Parathyroid adenoma (tissue), 2 donors: ENCODE measurements at regions not wholly inside any gene's neighbourhood (a gene's known extent, or its start where the extent isn't known, plus 50 kb on each side); places are given as distances from the start of the nearest gene placed in this dataset.

Experiments used
- H2AFZ ChIP-seq: fragments of 300-600 bp; sonication (generic); one replicate; pipeline ENCODE4 v1.7.0; 2017; ENCODE audit warnings: antibody characterized with exemption, mild to moderate bottlenecking
- H3K27ac ChIP-seq: fragments of 300-600 bp; sonication (generic); one replicate; pipeline ENCODE4 v1.7.0; 2017
- H3K27me3 ChIP-seq: fragments of 300-600 bp; sonication (generic); one replicate; pipeline ENCODE4 v1.7.0; 2017; ENCODE audit warnings: low read length; ENCODE audit not compliant: control insufficient read depth, insufficient read depth
- H3K36me3 ChIP-seq: fragments of 300-600 bp; sonication (generic); one replicate; pipeline ENCODE4 v1.7.0; 2017; ENCODE audit warnings: low read length; ENCODE audit not compliant: control insufficient read depth, insufficient read depth
- H3K4me1 ChIP-seq: fragments of 300-600 bp; sonication (generic); one replicate; pipeline ENCODE4 v1.7.0; 2017; ENCODE audit warnings: control low read depth
- H3K4me2 ChIP-seq: fragments of 300-600 bp; sonication (generic); one replicate; pipeline ENCODE4 v1.7.0; 2017; ENCODE audit warnings: low read length
- H3K4me3 ChIP-seq: fragments of 300-600 bp; sonication (generic); one replicate; pipeline ENCODE4 v1.7.0; 2017; ENCODE audit warnings: low read depth, low read length
- H3K79me2 ChIP-seq: fragments of 300-600 bp; sonication (generic); one replicate; pipeline ENCODE4 v1.7.0; 2017; ENCODE audit warnings: control low read depth
- H3K9ac ChIP-seq: fragments of 300-600 bp; sonication (generic); one replicate; pipeline ENCODE4 v1.7.0; 2017; ENCODE audit warnings: mild to moderate bottlenecking
- H3K9me3 ChIP-seq: fragments of 300-600 bp; sonication (generic); one replicate; pipeline ENCODE4 v1.7.0; 2017; ENCODE audit warnings: low read length; ENCODE audit not compliant: control insufficient read depth
- CTCF ChIP-seq: fragments of 300-600 bp; sonication (generic); IDR thresholded peaks from one replicate; pipeline ENCODE4 v1.7.0; 2017; ENCODE audit warnings: antibody characterized with exemption, mild to moderate bottlenecking
- donor health status: primary hyperparathyroidism.

DNA sequence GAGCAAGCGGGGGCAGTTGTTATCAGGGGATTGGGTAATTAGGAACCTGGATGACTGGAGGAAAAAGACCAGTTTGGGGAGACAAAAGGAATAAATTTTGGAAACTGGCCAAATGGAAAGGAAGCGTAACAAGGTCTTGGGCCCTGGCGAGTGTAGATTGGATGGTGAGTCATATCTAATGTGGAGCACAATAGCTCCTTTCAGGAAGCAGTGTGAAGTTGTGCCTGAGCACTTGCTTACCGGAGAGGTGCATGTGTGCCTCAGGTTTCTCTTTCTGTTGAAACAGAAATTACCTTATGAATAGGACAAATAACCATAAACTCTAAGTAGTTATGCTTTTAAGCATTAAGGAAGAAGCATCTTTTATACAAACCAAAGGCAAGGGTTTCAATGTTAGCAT is 176.4 kb downstream of the KIF4B start:
- H2AFZ ChIP-seq = no peak overlapping the region
- no peaks in the 10 kb centered on the region for H3K27me3 ChIP-seq
- no peak overlapping the region for H3K9ac ChIP-seq
- no peak overlapping the region for H3K27ac ChIP-seq
- H3K4me3 ChIP-seq = no peak overlapping the region
- H3K9me3 ChIP-seq = no peaks in the 10 kb centered on the region
- H3K4me2 ChIP-seq = no peak overlapping the region
- no peaks in the 10 kb centered on the region for H3K36me3 ChIP-seq
- H3K79me2 ChIP-seq = no peaks in the 10 kb centered on the region
- H3K4me1 ChIP-seq = no peaks in the 10 kb centered on the region
- TF ChIP-seq CTCF = no peak

DNA sequence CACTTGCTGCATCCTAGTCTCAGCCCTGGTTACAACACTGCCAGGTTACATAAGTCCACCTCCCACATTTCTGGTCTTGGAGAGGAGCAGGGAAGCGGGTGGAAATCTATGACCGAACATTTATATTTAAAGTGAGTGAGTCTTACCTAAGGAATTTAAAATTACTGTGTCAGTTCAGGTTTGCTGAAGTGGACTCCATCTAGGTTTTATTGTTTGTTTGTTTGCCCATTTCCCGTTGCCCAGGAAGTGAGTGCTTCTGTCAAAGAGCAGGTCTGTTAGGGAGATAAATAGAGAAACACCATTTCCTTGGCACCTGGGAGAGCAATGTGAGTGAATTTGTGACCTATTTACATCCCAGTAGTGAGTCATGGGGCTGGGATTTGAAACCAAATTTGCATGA is 179.5 kb downstream of the KIF4B start:
- H3K9ac ChIP-seq = no peak overlapping the region
- no peaks in the 10 kb centered on the region for H3K79me2 ChIP-seq
- H3K27me3 ChIP-seq = no peaks in the 10 kb centered on the region
- no peak overlapping the region for H2AFZ ChIP-seq
- no peak overlapping the region for H3K4me2 ChIP-seq
- H3K36me3 ChIP-seq = no peaks in the 10 kb centered on the region
- no peak for TF ChIP-seq CTCF
- H3K4me3 ChIP-seq = no peak overlapping the region
- H3K27ac ChIP-seq = no peak overlapping the region
- H3K4me1 ChIP-seq = no peaks in the 10 kb centered on the region
- no peaks in the 10 kb centered on the region for H3K9me3 ChIP-seq

GRCh38 chr5:155193483-155194107 is 180.0 kb downstream of the KIF4B start:
- H3K27ac ChIP-seq = no peak overlapping the region
- H3K4me1 ChIP-seq = no peaks in the 10 kb centered on the region
- H3K9me3 ChIP-seq = no peaks in the 10 kb centered on the region
- H3K36me3 ChIP-seq = no peaks in the 10 kb centered on the region
- no peak overlapping the region for H3K9ac ChIP-seq
- H2AFZ ChIP-seq = no peak overlapping the region
- no peak for TF ChIP-seq CTCF
- H3K4me3 ChIP-seq = no peak overlapping the region
- H3K27me3 ChIP-seq = no peaks in the 10 kb centered on the region
- H3K4me2 ChIP-seq = no peak overlapping the region
- H3K79me2 ChIP-seq = no peaks in the 10 kb centered on the region

GRCh38 chr5:155200608-155201007 is 187.1 kb downstream of the KIF4B start:
- H3K9ac ChIP-seq = no peak overlapping the region
- no peaks in the 10 kb centered on the region for H3K4me1 ChIP-seq
- H3K79me2 ChIP-seq = no peaks in the 10 kb centered on the region
- no peaks in the 10 kb centered on the region for H3K36me3 ChIP-seq
- no peak overlapping the region for H3K4me3 ChIP-seq
- H3K27me3 ChIP-seq = no peaks in the 10 kb centered on the region
- H2AFZ ChIP-seq = no peak overlapping the region
- no peak overlapping the region for H3K27ac ChIP-seq
- no peak overlapping the region for H3K4me2 ChIP-seq
- no peak for TF ChIP-seq CTCF
- no peaks in the 10 kb centered on the region for H3K9me3 ChIP-seq

- H3K9me3 ChIP-seq = no peaks in the 10 kb centered on the region
Observed at GRCh38 chr5:155211764-155212163, 198.2 kb downstream of the KIF4B start.

More at GRCh38 chr5:155211764-155212163, 198.2 kb downstream of the KIF4B start:
- Histone ChIP-seq H3K4me2 (no peak overlapping the region), H2AFZ (no peak overlapping the region), H3K9ac (no peak overlapping the region), H3K27me3 (no peaks in the 10 kb centered on the region), H3K4me3 (no peak overlapping the region), H3K79me2 (no peaks in the 10 kb centered on the region), H3K27ac (no peak overlapping the region), H3K4me1 (no peaks in the 10 kb centered on the region), H3K36me3 (no peaks in the 10 kb centered on the region)
- TF ChIP-seq CTCF = no peak
